Tibial nerve (tissue), 4 donors: ENCODE measurements at regions not wholly inside any gene's neighbourhood (a gene's known extent, or its start where the extent isn't known, plus 50 kb on each side); places are given as distances from the start of the nearest gene placed in this dataset.

Experiments
- EP300 ChIP-seq, 2 donors: sonication (generic); formaldehyde crosslinking; IDR thresholded peaks; one replicate each; pipeline ENCODE4 v1.6.1; 2017; ENCODE audit warnings: antibody characterized with exemption in 2 of 2, mild to moderate bottlenecking in 1 of 2
- TF ChIP-seq, protein P1 (sequence below), 5 experiments: fragments of 200-600 bp in 3 of 5; fragments of 450-650 bp in 2 of 5; sonication (generic) in 3 of 5; IDR thresholded peaks; one replicate each; pipeline ENCODE4 v1.5.1; 2016 to 2019; ENCODE audit warnings: antibody characterized with exemption in 5 of 5, mild to moderate bottlenecking in 3 of 5, moderate library complexity in 2 of 5

DNA sequence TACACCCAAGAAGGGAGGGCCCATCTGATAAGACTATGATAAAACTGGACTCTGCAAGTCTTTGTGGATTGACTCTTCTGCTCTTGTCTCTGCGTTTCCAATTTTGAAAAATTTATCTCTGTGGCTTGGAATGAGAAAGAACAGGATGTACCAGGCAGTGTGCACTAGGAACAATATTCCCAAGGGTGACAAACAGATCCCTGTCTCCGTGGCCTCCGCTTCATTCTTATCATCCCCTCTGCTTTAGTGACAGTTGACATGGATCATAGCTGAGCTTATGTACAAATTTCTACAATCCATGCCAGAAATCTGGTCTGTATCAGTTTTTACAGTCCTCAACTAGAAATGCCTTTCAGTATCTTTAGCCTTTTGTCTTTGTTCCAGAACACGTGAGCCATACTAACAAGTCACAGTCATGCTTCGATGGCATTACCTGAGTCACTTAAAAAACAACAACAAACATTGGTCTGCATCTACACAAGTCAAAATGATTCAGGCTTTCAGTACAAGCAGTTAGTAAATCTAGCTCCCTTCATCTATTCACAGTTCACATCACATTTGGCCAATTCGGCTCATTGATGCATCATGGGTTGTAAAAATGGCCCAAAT is 393.6 kb upstream of the CELF2 start:
- TF ChIP-seq, protein P1, sequence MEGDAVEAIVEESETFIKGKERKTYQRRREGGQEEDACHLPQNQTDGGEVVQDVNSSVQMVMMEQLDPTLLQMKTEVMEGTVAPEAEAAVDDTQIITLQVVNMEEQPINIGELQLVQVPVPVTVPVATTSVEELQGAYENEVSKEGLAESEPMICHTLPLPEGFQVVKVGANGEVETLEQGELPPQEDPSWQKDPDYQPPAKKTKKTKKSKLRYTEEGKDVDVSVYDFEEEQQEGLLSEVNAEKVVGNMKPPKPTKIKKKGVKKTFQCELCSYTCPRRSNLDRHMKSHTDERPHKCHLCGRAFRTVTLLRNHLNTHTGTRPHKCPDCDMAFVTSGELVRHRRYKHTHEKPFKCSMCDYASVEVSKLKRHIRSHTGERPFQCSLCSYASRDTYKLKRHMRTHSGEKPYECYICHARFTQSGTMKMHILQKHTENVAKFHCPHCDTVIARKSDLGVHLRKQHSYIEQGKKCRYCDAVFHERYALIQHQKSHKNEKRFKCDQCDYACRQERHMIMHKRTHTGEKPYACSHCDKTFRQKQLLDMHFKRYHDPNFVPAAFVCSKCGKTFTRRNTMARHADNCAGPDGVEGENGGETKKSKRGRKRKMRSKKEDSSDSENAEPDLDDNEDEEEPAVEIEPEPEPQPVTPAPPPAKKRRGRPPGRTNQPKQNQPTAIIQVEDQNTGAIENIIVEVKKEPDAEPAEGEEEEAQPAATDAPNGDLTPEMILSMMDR (IDR thresholded peaks at IDR 0.05), result no peak
- no peak for TF ChIP-seq EP300 (IDR thresholded peaks at IDR 0.05)
